G401.6 (cell line): ENCODE measurements at regions not wholly inside any gene's neighbourhood (a gene's known extent, or its start where the extent isn't known, plus 50 kb on each side); places are given as distances from the start of the nearest gene placed in this dataset.
"Not testable (repeated sequence)": the region's sequence is repeated elsewhere in the genome, so short reads cannot be mapped to it uniquely, and the experiment has no call there.

ENCODE experiments used
- FAIRE-seq: peaks from 2 replicates; lab custom pipeline; 2012; peaks lifted over from hg19 to GRCh38; lab: Jason Lieb, UNC

GRCh38 chr15:66865622-66866611 is 163.9 kb downstream of the SMAD6 start:
- no peak for FAIRE-seq

- FAIRE-seq, result no peak
Measured at GRCh38 chr15:66866656-66867055, 164.6 kb downstream of the SMAD6 start.

GRCh38 chr15:66868918-66869317 is 166.9 kb downstream of the SMAD6 start:
- FAIRE-seq, result peak; percentile 61

GRCh38 chr15:66870880-66871388 is 168.9 kb downstream of the SMAD6 start:
- FAIRE-seq, result no peak

GRCh38 chr15:66872405-66872804 is 170.4 kb downstream of the SMAD6 start:
- FAIRE-seq, result peak; percentile 96

- FAIRE-seq, result not testable (repeated sequence)
Measured at GRCh38 chr15:66873331-66873730, 171.3 kb downstream of the SMAD6 start.

- peak; percentile 55 for FAIRE-seq
Measured at GRCh38 chr15:66873856-66874255, 171.8 kb downstream of the SMAD6 start.

GRCh38 chr15:66875588-66876420 is 173.8 kb downstream of the SMAD6 start:
- FAIRE-seq, result no peak

- peak; percentile 76 for FAIRE-seq
Measured at GRCh38 chr15:66876421-66876730, 174.3 kb downstream of the SMAD6 start.

- FAIRE-seq, result no peak
Measured at GRCh38 chr15:66876731-66877476, 174.9 kb downstream of the SMAD6 start.

- no peak for FAIRE-seq
Measured at GRCh38 chr15:66877477-66878271, 175.6 kb downstream of the SMAD6 start.

GRCh38 chr15:66878761-66879160 is 176.7 kb downstream of the SMAD6 start:
- no peak for FAIRE-seq

- no peak for FAIRE-seq
Measured at GRCh38 chr15:66879531-66880368, 177.7 kb downstream of the SMAD6 start.

GRCh38 chr15:66880380-66881155 is 178.5 kb downstream of the SMAD6 start:
- no peak for FAIRE-seq

- no peak for FAIRE-seq
Measured at GRCh38 chr15:66881173-66881905, 179.3 kb downstream of the SMAD6 start.

GRCh38 chr15:66882251-66883020 is 180.4 kb downstream of the SMAD6 start:
- no peak for FAIRE-seq

GRCh38 chr15:66883284-66883911 is 181.4 kb downstream of the SMAD6 start:
- peak; percentile 100 for FAIRE-seq
